Fibroblast of skin of right quadriceps (primary cell): ENCODE measurements at regions not wholly inside any gene's neighbourhood (a gene's known extent, or its start where the extent isn't known, plus 50 kb on each side); places are given as distances from the start of the nearest gene placed in this dataset.
"Not testable (repeated sequence)": the region's sequence is repeated elsewhere in the genome, so short reads cannot be mapped to it uniquely, and the experiment has no call there.

ENCODE experiments used
- DNase-seq: peaks from one replicate; pipeline ENCODE4 v3.0.0-alpha.2; 2013

DNA sequence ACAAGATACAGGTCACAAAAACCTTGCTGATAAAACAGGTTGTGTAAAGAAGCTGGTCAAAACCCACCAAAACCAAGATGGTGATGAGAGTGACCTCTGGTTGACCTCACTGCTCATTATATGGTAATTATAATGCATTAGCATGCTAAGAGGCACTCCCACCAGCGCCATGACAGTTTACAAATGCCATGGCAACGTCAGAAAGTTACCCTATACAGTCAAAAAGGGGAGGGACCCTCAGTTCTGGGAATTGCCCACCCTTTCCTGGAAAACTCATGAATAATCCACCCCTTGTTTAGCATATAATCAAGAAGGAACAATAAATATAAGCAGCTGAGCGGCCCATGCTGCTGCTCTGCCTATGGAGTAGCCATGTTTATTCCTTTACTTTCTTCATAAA, 434.1 kb downstream of the ZNF536 start:
- DNase-seq, result no peak

DNA sequence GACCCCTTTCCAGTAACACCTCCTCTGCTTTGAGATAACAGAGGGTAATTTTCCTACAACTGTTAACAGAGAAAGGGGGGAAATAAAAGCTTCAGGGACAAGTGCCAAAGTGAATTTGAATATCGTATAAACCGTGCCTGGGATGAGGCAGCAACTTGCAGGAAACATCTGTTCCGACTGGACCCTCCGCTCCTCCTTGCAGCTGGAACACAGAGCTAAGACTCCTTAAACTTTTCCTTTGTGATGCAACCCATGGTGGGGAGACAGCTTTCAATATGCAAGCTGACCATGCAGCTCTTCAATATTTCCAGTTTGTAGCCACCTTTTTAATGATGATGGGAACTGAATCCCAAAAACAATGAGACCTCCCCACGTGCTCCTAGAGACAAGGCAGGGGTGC, 432.6 kb downstream of the ZNF536 start:
- no peak for DNase-seq

DNA sequence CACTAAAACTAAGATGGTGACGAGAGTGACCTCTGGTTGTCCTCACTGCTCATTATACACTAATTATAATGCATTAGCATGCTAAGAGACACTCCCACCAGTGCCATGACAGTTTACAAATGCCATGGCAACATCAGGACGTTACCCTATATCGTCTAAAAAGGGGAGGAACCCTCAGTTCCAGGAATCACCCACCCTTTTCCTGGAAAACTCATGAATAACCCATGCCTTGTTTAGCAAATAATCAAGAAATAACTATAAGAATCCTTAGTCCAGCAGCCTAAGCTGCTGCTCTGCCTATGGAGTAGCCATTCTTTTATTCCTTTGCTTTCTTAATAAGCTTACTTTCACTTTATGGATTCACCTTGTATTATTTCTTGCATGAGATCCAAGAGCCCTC, 432.1 kb downstream of the ZNF536 start:
- not testable (repeated sequence) for DNase-seq

DNA sequence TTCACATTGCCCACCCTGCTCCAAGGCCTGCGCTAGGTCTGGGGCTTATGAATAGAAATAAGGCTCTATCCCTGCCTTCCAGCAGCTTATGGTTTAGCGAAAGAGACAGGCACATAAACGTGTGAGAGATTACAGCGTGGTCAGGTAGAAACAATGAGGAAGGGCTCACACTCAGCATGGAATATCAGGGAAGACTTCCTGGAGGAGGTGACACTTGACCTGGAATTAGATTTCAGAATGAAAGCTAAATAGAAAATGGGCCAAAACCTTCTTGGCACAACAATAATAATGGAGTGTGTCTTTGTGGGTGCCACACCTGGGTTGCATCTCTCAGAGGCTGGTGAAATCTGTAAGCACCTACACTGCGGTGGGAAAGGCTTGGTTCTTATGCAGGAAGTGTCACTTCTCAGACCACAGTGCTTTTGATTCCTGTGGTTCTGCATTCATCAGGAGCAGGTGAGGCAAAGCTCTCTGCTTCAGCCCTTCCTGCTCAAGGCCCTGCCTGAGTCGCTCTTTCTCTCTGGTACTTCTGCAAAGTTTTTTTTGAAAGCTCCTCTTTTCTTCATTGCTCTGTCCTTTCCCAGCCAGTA, 430.3 kb downstream of the ZNF536 start:
- DNase-seq, result no peak

DNA sequence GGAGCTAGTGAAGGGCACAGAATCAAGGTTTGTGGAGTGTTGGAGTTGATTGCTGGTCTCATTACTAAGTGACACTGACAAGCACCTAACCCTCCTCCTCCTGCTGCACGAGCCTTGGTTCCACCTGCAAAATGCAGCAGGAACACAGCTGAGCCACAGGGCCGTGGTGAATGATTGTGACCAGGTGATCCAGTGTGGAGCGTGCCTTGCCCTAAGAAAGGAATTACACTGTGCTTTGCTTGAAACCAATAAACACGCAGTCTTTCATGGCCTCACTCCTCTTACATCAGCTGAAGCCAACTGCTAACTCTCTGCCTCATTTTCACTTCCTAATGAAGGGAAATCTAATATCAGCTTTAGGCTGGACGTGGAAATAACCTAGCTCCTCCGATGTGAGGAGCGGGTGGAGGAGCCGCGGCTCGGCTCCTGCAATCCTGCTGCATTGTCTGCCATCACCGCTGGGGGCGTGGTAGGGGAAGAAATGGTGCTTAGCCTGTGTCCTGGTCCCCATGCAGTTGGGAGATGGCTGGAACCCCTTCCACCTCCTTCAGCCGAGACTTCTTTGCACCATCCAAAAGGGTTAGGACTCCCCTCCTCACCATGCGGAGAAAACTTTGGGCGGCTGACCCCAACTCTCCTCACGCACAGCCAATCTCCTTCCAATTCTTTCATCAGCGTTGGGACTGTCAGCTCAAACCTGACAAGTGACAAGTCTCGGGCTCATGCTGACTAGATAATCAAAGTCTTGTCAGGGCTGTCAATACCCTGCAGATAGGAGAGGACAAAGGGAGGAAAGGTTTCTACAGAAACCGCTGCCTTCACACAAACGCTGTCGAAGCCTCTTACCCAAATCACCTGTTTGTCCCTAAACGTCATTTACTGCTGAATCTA, 427.9 kb downstream of the ZNF536 start:
- DNase-seq, result peak; percentile 11

DNA sequence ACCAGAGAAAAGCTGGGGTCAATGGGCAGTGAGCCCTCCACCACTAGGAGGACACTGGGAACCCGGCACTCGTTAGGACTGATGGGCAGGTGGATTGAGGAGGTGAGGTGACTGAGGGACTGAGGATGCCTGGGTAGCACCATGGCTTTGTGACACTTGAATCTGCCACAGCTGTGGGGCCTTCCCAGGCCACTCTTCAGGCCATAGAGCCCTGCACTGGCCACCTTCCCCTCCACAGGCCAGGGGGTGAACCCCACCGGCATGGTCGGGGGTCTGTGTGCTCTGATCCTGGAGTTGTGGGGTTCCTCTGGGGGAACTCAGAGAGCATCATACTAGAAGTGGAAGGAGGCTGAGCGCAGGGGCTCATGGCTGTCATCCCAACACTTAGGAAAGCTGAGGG, 423.5 kb downstream of the ZNF536 start:
- no peak for DNase-seq

DNA sequence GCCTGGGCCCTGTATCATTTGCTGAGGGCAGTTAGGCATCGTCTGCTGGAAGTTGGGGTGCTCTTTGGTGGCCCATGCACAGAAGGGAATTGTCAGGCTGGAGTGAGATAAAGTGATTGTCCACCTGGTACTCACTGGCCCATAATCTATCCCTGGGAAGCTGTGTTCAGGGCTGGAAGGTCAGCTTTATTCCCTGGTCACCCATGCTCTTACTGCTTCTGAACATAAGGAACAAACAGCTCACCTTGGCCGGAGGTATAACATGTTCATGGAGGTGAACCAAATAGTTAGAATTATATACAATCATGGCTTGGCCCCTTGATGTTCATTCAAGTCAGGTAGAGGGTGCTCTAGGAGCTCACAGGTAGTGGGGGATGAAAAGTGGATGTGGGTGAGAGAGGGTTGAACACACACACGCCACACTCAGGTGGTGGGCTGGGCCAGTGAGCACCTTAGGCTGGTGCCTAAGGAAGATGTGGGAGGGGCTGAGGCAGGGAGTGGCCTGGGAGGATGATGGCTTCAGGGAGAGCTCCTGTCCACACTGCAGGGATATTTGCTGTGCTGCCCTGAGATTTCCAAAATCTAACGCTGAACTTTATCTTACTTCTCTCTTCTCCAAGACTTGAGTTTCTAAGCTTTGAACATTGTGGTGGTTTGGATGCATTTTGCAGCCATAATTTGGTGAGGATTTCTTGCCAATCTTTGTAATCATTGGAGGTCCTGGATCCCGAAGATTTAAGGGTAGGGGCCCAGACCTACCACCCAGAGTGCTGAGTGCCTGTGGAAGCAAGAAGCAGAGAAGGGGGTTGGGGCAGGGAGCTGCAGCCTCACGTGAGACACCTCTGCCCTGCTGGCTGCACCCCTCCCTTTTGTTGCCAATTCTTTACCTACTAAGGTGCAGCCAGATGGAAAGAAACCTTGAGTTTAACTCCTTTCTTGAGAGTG, 420.6 kb downstream of the ZNF536 start:
- no peak for DNase-seq

DNA sequence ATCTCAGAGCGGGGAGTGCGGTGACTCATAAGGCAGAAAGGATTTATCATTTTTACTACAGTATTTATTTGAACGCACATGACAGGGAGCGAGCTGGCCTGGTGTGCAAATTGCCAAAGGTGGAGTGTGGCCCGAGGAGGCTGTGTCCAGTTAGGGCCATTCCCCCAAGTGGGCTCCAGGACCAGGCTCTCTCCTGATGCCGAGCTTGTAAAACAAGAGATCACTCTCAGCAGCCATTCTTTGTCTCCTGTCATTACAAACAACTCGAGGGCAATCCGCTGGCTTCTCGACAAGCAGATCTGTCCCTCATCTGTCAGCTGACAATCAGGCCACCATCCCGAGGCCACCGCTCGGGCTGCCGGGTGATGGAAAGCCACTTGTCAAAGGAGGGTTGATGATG, 418.9 kb downstream of the ZNF536 start:
- DNase-seq, result peak; percentile 38

DNA sequence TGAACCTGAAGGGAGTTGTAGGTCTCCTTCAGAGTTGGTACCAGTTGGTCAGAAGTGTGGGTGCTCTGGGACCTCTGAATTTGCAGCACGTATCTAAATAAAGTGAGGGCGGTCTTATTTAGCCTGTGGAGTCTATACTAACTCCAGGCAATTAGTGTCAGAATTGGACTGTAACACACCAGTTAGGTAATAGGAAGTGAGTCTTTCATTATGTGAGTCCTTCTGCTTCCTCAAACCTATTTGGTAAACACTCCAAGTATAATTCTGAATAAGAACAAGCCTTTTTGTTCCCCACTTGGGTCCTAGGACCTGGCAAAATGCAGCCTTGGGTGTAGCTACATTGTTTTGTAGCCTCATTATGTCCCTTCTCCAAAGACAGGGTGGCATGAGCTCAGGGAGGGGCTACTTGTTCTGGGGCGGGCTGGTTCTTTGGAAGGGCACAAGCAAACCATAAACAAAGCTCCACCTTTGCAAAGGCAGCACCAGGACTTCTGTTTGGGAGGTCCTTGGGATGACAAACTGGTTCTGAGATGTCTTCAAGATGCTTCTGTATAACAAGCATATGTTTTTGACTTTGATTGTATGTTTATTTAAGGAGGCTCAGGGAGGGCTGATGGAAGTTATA, 418.0 kb downstream of the ZNF536 start:
- no peak for DNase-seq

DNA sequence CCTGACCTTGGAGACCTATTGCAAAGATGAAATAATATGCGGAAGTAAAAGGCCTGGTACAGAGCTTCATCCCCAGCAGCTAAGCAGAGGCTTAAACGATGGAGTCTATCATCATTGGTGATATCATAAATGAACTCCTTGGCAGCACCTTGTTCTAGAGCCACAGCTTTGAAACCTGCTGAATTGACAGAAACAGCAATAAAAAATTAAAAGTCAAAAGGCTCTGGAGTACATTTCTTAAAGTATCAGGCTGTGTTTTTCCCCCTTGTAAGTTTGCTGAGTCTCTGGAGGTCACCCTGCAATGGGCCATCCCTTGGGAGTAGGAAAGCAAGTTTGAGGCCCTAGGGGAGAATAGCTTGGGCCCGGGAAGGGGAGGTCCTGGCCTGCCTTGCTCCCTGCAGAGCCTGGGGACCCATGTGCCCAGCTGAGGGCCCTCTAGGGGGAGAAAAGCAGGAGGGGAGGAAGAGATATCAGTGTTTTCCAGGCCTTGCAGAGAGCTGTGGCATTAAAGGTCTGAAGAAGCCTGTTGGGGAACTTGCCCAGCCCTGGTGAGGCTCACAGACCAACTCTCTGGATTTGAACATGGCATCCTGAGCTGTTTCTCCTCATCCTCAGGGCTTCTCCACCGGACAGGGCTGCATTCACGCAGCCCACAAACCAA, 416.1 kb downstream of the ZNF536 start:
- no peak for DNase-seq

DNA sequence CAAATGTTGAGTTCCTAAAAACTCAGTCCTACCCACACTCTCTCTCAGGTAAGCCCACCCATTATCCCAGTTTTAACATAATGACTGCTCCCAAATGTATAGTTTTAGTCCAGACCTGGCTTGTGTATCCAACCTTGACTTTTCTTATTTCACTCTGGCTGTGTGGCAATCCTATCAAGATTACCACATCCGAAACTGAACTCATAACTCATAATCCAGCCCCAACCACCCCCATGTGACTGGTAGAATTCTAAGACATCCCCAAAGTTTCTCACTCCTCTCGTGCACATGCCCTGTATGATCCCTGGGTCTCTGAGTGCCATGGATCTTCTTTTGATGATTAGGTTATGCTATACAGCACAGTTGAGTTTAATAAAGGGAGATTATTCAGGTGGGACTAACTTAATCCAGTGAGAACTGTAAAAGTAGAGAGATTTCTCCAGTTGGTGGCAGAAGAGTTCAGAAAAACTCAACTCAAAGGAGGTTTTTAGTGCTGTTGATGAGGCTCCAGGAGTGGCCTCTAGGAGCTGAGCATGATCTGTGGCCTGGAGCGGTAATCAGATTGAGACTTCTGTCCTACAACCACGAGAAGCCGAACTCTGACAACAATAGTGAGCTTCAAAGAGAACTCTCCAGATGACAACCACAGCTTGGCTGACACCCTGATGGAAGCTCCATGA, 413.4 kb downstream of the ZNF536 start:
- DNase-seq, result no peak

DNA sequence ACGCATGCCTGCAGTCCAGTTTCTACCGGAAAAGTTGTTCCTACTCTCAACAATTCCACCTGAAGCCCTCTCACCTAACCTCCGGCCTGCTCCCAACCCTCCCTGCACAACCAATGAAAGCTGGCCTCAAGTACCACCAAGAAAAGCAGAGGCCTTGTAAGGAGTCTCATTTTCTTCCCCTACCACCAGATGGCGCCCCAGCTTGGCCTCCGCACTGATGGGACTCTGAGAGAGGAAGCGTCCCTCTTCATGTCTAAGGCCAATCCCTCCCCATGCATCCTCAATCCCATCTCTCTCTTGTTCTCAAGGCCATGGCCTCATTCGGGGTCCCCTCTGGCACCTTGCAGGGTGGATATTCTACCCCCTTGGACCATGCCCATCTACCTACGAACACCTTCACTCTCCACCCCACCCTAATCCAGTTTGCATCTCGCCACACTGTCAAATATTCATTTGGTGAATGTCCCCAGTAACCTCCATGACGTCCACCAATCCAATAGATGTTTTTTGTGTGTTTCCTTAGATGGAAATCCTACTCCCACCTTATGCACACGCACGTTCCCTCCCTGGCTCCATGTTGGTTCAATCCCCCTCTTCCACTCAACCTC, 412.8 kb downstream of the ZNF536 start:
- no peak for DNase-seq

DNA sequence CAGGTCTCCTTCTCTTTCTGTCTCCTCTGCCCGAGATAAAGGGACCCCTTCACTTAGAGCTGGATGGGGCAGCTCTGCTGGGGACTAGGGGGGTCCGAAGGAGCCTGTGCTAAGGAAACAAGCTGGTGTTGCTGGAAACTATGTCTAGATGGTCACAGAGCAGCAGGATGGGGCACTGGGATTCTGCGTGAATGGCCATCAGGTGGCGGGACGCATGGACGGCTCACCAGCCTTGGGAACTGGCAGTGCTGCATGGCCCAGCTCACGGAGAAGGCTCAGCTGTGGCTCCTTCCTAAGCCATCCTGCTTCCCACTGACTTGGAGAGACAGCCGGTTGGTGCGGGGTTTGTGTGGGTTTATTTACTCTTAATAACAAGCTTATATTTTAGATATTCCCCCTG, 411.8 kb downstream of the ZNF536 start:
- DNase-seq, result no peak

DNA sequence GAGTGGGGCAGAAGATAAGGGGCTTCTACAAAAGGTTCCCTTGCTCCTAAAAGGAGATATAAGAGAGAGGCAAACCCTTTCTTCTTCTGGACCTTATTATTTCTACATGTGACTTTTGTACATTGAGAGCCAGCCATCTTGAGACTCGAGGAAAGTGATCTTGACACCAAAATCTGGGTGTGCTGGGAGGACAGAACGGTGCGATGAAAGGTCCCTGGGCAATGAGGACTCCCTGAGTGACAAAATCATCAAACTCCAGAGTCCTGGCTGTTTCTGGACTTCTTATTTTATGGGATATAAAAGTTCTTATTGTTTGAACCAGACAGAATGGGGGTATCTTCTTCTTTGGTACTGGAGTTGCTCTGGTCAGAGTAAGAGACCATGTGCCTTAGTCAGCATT, 411.0 kb downstream of the ZNF536 start:
- DNase-seq, result no peak

DNA sequence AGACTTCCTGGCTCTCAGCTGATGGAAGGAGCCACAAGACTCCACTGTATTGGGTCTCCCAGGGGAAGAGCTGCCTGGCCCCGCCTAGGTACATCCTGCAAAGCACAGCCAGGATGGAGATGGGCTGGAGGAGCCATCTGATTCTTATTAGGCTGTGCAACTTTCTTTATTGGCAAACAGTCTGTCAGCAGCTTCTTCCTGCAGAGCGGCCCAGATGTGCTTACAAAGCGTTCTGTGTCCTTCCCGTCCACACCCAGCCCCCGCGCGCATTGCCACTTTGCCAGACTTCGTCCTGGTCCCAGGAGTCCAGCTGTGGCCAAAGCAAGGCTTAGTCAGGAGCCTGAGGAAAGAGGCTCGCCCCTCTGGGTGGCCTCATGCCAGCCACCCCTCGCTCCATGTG, 409.3 kb downstream of the ZNF536 start:
- peak; percentile 83 for DNase-seq

DNA sequence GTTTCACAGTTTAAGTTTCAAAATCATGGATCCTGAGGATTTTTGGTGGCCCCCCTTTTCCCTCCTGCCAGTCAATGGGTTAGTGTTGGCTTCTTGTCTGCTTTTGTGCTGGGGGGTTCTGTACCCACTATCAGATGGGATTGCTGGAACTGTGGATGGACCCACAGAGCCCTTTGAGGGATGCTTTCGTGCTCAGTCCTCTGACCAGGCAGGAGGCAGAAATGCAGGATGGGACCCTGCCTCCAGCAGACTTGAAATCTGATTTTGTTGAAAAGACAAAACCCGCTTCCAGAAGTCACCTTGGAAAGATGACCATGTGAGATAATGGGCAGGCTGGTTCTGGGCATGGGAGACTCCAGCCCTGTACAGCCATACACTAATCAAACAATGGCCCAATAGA, 408.9 kb downstream of the ZNF536 start:
- no peak for DNase-seq

DNA sequence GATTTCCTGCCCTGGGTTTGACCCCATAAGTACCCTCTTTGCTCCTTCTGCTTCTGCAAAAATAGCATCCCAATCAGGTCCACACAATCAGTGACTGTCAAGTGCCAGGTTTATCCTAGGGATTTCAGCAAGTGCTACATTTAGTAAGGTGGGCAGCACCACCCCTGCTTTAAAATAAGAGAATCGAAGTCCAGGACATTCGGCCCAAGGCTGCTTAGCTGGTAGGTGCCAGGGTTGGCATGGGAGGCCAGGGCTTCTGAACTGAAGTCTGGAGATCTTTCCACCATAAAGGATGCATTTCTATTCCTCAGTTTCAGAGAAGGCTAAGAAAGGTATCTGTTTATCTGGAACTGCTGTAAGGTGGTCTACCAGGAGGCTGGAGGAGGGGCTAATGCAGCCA, 408.3 kb downstream of the ZNF536 start:
- no peak for DNase-seq

DNA sequence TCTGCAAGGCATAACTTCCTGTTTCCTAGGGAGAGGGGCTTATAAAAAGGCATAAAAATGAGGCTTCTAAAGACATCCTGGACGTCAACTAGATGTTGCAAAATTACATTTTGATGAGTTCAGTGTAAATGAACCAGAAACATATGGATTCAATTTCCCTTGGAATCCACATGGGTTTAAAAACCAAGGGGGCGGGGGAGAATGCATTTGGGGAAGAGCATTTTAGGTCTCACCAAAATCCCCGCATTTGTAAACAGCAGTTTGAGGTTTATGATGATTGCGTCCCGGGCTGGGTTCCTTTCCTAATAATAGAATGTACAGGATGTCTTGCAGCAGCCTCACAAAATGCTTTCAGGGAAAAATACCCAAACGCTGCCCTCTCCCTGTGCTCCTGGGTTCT, 407.8 kb downstream of the ZNF536 start:
- peak; percentile 98 for DNase-seq

DNA sequence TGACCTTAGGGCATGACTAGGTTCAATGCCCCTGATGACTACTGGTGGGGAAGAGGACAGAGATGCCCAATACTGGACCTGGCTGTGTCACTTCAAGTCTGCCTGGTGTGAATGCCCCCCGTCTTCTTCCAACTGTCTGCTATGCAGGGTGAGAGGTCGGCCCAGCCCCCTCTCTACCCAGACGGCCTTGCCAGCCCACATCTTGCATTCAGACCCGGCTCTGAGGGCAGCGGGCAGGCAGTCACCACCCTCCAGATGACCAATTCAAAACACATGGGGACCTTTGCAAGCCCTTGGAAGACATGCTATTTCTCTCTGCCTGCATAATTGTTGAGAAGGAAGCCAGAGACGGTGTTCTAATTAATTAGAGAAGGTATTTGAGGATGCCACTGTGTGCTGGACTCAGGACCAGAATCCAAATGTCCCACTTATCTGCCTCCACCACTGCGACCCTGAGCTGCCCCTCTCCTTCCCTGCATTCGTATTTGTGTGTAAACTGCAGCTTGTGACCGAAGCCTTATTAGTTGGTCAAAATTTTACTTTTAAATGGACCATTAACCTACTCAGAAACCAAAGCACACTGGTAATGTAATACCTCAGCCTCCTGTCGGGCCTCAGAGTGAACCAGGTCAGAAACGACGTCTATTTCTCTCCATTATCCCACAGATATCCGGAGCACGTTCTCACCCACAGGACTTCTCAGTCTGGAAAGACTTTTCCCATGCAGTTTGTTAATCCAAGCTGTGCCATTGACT, 407.0 kb downstream of the ZNF536 start:
- DNase-seq, result no peak

DNA sequence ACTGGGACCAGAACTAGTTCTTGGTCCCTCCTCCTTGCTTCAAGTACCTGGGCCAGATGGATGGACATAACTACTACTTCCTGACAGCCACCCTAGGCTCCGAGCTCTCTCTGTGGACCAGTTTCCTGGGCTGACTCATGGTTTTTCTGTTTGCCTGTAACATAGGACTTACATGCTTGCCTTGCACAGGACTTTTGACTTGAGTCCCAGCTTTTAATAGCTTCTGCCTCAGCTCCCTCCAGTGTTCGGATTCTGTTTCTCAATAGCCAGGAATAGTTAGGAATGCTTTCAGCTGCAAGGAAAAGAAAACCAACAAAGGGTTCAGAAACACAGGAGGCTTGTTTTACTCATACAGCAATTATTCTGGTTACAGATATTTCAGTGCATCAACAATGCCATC, 405.9 kb downstream of the ZNF536 start:
- DNase-seq, result peak; percentile 54

DNA sequence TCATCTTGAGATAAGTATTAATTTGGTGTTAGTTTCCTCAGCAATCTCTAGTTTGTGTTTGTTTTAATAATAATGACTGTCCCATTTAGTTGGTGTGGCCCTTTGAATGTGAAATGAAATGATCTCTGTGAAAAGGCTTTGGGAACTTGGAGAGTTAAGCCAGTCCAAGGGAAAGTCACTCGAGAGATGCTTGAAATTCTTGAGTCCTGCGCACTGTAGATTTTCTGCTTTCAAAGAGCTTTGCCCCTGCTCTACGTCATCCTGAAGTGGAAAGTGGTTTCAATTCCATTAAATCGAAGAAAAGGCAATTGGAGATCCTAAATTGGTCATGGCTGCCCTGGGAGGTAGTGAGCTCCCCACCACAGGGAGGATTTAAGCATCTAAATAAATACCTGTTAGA, 403.8 kb downstream of the ZNF536 start:
- no peak for DNase-seq
